GM10248 (cell line): ENCODE measurements at regions not wholly inside any gene's neighbourhood (a gene's known extent, or its start where the extent isn't known, plus 50 kb on each side); places are given as distances from the start of the nearest gene placed in this dataset.
"Not testable (repeated sequence)": the region's sequence is repeated elsewhere in the genome, so short reads cannot be mapped to it uniquely, and the experiment has no call there.

Source experiments
- CTCF ChIA-PET: fragments of 300-600 bp; sonication (Branson Sonifier 250); formaldehyde crosslinking; extraction: SDS; loops from one replicate; lab custom pipeline; 2021; ENCODE audit warnings: antibody characterized with exemption; lab: Yijun Ruan, JAX
- POLR2A ChIA-PET: fragments of 350-650 bp; sonication (Branson Sonifier 250); formaldehyde crosslinking; extraction: SDS; loops from one replicate; lab custom pipeline; 2020; ENCODE audit warnings: antibody characterized with exemption; lab: Yijun Ruan, JAX
- DNase-seq: peaks from one replicate; pipeline ENCODE4 v3.0.0; 2012; ENCODE audit errors: extremely low spot score

DNA sequence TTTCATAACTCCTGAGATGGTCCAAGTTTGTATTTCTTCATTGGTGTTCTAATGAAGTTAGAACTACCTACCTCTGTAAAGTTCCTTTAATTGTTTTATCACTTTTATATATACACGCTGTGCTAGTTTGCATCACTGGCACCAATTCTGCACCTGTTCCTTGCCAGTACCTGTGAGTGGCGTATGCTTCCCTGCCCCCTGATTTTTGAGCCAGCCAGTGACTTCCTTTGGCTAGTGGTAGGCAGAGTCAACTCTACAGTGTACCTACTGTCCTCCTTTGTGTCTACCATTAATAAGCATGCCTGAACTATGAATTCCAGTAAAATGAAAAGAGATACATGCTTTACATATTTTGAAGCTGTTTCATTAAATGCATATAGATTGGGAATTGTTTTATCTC lies 186.8 kb upstream of the SPATA31A3 start:
- POLR2A ChIA-PET, CTCF ChIA-PET, DNase-seq: not testable (repeated sequence)

DNA sequence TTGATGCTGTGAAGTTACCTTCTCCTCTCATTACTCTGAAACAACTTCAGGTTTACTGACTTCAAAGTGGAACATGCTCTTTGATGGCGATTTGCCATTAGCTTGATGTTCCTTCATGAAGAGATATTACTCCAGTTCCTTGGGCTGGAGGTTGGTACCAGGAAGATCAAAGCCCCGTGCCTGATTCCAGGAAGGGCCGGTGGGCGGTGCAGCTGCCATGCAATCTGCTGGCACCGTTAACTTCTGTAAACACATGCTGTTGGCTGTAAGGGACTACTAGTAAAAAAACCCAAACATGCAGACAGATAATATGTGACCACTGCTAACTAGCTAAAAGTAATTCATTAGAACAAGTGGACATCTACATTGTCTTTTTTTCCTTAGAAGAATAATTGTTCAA lies 182.8 kb upstream of the SPATA31A3 start:
- POLR2A ChIA-PET, CTCF ChIA-PET, DNase-seq: not testable (repeated sequence)

DNA sequence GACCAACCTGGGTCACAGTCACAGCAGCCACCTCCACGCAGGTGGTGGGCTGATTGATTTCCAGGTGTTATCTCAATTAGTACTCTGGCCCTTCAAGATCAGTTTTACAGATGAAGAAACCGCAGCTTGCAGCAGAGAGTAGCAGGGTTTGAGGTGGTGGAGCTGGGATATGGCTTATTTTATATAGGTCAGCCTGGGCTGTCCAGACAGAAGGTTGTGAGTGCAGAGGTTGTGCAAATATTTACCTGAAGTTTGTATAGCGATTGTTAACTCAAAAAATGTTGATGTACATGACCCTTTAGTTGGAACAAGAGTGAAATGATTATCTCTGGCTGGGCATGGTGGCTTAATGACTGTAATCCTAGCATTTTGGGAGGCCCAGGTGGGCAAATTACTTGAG lies 179.4 kb upstream of the SPATA31A3 start:
- DNase-seq, POLR2A ChIA-PET, CTCF ChIA-PET: not testable (repeated sequence)

DNA sequence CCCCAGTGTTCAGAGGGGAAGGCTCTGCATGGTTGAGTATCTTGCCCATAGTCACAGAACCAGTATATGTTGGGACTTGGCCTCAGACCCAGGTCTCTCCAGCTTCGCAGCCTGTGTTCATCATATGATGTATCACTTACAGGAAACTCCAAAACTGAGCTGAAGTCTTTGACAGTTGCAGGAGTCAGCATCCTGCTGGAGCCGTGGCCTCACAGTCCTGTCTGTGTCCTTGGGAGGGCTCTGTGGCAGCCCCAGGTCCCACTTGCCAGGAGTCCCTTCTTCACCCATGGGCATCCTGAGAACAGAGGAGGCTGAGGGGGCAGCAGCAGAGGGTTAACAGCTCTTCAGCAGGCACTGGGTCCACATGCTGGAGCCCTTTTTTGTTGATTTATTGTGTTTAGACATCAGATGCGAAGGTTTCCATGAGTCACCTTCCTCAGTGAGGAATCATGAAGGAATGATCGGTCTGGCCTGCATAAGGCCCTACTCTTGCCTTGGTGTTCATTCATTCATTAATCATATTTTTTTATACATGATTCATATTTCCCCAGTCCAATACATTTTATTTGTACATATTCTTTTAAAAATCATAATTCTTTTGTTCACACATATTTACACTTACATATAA lies 176.3 kb upstream of the SPATA31A3 start:
- DNase-seq, CTCF ChIA-PET, POLR2A ChIA-PET: not testable (repeated sequence)

DNA sequence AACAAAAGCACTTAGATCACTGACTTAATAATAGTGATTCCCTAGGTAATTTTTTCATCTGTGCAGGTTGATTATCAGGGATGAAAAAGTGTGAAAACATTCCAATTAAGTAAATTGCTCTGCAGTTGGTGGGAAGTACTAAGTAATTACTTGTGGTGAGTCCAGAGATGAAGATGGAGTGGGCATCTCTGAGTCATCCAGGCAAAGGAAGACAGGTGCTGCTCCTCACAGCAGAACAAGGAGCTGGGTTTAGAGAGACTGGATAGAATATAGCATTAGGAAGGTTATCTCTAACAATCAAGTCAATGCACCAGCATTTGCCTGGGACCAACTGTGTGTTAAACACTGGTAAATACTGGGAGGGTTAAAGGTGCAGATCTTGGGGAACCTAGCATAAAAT lies 174.0 kb upstream of the SPATA31A3 start:
- CTCF ChIA-PET, result not testable (repeated sequence)

DNA sequence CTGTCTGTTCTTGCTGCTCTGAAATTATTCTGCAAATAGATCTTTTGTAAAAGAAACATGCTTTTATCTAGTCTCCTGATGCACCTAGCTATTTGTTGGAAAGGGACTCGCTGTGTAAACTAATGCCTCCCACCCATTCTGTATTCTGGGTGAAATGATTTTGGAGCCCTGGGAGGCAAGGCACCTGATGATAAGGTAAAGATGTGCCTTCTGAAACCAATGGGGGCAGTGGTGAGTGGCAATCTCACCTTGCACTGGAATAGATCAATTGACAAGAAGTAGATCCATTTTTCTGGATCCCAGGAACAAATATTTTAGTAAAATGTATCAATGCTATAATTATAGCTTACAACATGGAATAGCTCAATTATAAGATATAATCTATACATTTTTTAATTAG lies 170.5 kb upstream of the SPATA31A3 start:
- DNase-seq, CTCF ChIA-PET, POLR2A ChIA-PET: not testable (repeated sequence)

More for the DNA sequence above, 174.0 kb upstream of the SPATA31A3 start:
- POLR2A ChIA-PET, DNase-seq: not testable (repeated sequence)

DNA sequence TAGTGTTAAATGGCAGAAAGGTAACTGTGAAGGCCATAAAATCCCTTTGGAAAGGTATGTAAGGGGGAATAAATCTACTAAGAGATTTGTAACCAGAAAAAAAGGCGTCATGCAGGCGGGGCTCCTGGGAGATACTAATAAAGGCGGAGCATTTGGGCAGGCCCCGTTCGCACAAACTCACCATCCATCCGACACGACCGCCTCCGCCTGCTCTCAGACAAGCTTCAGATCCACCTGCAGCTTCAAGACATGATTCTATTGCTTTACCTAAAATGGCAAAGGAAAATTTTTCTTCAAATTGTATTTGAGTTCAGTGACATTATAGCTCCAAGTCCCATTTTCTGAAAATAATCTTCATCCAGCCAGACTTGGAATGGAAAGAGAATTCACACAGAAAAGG lies 162.9 kb upstream of the SPATA31A3 start:
- CTCF ChIA-PET, DNase-seq, POLR2A ChIA-PET: not testable (repeated sequence)

DNA sequence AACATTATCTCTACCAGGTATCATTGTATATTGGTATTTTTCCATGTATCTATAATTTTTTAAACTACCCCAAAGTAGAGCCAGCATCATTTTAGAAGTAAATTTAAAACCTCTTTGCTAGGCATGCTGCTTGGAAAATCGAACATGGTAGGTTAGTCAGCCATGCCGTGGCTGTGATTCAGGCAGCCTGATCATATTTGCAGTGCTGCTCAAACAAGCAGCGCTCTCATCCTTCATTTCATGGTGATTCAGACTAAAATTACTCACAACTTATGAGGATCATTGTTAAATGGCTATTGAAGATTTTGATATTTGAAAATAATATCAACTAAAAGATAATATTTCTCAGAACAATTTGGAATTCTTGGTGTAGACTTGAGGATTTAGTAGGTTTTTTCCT lies 161.2 kb upstream of the SPATA31A3 start:
- DNase-seq, POLR2A ChIA-PET, CTCF ChIA-PET: not testable (repeated sequence)

DNA sequence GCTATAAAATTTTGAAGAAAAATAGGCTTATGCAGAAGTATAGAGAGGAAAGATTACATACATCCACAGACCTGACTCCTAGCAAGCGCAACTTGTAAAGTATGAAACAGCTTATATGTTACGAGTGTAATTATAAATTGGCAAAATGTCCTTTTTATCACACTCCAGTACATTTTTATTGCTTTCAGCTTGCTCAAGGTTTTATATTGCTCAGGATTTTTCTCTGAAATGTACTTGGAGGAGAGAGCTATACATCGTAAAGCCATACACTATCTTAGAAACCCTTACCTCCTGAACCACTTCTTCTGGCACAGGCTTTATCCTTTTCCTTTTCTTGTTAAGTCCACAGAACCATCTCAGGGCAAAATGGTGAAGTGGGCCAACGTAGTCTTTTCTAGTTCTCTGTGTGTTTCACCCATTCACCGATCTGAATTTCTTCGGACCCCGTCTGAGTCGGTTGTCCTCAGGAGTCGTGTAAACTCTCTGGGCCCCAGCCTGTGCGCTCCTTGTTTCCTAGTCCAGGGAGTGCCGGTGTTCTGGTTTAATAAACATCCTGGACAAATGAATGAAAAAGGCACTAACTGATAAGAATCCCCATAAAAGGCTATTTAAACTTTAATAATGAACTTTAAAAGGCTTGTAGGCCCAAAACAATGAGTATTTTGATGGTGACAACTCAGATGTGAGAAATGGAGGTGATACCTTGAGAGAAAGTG lies 150.2 kb upstream of the SPATA31A3 start:
- POLR2A ChIA-PET, result not testable (repeated sequence)

DNA sequence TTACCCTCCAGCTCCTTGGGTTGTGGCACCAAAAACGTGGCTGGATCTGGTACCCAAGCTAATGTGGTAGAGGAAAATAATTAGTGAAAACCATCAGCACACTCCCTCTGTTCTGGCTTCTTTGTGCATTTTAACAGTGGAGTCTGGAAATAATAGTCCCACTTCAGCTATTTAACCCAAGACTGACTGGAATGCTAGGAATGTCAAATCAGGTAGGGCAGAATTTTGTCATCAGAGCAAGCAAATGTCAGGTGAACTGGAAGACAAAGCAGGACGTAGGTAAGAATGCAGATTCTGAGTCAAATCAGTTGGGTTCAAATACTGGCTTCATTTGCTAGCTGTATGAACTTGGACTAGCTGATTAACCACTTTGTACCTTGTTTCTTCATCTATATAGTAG lies 144.0 kb upstream of the SPATA31A3 start:
- DNase-seq, POLR2A ChIA-PET, CTCF ChIA-PET: not testable (repeated sequence)

More for the DNA sequence above, 150.2 kb upstream of the SPATA31A3 start:
- CTCF ChIA-PET, DNase-seq: not testable (repeated sequence)

DNA sequence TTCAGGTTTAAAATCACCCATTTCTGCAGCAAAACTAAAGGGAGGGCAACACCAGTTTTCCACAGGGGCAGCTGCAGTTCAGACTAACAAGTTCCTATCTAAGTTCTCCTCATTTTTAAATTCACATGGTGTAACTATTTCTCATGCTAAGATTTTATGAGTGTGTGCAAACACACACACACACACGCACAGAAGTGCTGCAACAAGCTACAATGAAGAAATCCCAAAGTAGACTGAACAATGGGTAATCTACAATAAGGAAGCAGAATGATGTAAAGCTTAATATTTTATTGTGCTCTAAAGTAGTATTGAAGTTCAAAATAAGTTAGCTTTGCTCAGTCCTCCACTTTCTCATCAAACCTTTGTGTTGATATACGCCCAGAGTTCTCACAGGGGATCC lies 140.8 kb upstream of the SPATA31A3 start:
- CTCF ChIA-PET, DNase-seq, POLR2A ChIA-PET: not testable (repeated sequence)

DNA sequence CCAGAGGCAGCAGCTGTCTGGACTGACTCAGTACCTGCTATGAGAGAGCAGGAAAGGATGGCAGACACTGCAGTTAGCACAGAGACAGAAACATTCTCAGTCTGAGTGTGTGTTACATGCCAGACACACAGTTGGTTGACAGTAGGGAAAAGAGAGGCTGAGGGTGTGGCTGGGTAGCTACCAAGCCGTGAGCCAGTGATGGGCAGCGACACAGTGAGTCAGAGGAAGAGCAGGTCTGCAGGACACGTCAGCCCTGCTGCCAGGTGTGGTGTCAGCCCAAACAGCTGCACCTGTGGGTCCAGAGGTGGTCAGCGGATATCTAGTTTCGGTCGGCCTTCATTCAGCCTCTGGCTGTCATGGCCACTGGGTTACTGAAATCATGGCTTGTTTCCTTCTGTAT lies 124.4 kb upstream of the SPATA31A3 start:
- POLR2A ChIA-PET, DNase-seq, CTCF ChIA-PET: not testable (repeated sequence)

DNA sequence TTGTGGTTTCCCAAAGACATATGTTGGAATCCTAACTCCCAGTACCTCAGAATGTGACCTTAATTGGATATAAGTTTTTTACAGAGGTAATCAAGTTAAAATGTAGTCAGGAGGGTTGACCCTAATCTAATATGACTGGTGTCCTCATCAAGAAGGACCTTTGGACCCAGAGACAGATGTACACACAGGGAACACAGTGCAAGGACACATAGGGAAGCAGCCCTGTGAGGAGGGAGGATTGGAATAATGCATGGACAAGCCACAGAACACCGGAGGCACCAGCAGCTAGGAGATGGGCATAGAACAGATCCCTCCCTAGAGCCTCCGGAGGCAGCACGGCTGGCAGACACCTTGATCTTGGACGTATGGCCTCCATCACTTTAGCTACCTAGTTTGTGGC lies 119.8 kb upstream of the SPATA31A3 start:
- DNase-seq, CTCF ChIA-PET, POLR2A ChIA-PET: not testable (repeated sequence)

DNA sequence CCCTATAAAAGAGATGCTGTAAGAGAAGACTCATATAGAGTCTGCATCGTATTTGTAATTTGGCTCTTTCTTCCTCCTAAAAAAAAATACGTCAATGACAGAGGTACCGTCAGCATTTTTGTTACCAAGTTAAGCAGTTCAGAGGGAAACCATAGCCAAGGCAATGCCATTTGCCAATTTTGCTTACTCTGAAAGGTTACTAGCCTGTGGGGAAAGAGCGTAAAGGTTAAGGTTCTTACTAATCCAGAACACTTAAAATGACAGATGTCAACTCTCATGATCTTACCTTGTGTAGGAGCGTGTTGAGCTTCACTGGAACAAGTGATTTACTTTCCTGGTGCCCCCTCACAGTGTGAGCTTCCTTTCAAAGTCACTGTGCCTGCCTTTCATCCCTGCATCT lies 119.4 kb upstream of the SPATA31A3 start:
- CTCF ChIA-PET, POLR2A ChIA-PET, DNase-seq: not testable (repeated sequence)

DNA sequence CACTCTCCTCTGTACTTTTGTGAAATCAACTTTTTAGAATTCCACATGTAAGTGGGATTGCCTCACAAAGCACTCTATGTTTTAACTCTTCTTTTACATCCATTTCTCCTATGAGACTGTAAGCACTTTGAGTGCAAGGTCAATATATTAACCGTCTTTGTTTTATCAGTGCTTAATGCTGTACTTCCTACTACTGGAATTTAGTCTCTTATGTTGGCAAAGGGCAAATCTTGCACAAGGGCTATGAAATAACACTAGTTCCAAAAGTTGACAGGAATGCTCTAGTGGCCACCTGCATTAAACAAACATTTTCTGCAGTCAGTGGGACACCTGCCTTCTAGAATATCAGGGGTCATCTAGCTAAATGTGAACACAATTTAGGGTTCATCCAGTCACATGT lies 117.5 kb upstream of the SPATA31A3 start:
- CTCF ChIA-PET, POLR2A ChIA-PET: not testable (repeated sequence)

DNA sequence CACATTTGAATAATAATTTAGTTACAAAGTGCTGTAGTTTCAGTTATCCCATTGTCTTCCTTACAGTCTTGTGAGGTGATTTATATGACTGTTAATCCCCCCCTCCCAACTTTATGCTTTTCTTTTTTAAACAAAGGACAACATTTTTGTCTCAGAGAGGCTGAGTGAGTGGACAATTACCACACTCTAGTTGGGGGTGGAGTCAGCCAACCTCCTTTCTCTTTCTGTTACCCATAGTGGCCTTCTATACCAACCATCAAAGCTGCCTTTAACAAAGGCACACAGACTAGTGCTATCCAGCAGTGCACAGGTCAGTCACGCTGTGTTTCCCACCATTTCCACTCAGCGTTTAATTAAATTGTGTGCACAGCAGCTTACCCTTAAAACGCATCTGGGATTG lies 114.3 kb upstream of the SPATA31A3 start:
- DNase-seq, CTCF ChIA-PET, POLR2A ChIA-PET: not testable (repeated sequence)

More for the DNA sequence above, 117.5 kb upstream of the SPATA31A3 start:
- DNase-seq, result not testable (repeated sequence)

DNA sequence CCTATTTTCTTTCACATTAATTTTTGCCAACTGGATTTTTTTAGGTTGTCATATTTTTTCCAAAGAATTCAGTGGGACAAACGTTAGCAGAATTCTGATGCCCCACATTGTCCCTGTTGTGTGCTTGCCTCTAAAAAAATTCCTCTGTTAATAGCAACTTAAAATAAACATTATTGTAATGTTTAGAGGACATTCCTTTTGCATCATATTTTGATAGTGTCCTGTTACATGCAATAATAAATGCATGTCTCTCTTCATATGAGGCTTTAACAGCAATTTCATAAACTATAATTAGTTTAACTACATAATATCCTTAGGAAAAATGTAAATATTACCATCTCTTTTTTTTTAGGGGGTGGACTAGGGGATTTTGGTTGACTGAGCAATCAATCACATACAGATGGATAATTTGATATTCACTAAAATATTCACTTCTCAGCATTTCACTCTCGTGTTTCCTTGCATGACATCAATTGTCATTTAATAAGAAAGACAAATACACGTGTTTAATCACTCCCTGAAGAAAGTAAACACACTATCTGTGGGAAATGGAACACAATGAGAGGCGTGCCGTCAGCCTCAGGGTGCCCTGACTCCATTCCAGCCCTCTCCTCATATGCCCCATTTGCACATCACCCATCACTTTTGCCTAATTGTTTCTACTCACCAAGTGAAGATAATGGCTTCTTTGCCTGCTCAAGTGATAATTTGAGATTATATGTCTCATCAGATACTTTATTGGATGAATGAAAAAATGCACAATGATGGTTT lies 110.3 kb upstream of the SPATA31A3 start:
- DNase-seq, POLR2A ChIA-PET, CTCF ChIA-PET: not testable (repeated sequence)

DNA sequence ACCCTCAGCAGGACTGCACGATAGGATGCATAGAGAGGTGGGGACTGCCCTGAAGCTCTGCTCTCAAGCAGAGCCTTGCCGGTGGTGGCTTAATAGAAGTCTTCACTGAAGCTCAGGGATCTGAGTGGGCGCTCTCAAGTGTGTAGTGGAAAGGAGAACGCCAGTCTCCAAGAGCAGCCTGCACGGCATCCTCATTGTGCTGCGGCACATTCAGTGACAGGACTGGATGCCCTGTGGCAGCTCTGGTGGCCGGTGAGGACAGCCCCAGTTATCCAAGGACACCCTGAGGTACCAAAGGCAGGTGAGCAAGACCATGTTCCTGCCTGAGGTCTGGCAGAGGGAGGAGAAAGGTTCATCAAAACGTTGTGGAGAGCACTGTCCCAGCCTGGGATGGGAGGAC lies 98.8 kb upstream of the SPATA31A3 start:
- POLR2A ChIA-PET, CTCF ChIA-PET: not testable (repeated sequence)
- peak; percentile 0 for DNase-seq

DNA sequence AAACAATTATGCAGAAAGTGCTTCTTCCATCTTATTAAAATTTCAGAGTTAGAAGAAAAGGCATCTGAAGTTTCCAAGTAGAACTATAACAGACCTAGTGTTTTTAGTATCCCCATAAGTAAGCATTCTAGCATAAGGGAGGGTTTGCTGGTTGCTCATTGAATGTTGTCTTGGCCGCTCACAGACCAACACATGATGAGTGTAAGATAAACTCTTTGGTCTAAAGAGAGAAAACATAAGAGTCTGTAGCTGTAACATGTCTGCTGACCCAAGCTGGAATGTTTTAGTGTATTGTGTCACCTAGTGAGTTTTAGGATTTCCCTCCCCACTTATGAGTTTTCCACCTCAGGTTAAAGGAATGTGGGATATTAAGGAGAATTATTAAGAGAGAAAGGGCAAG lies 94.5 kb upstream of the SPATA31A3 start:
- CTCF ChIA-PET, POLR2A ChIA-PET, DNase-seq: not testable (repeated sequence)
